H1 (cell line): ENCODE measurements at regions not wholly inside any gene's neighbourhood (a gene's known extent, or its start where the extent isn't known, plus 50 kb on each side); places are given as distances from the start of the nearest gene placed in this dataset.

Source experiments
- CTCF ChIA-PET: fragments of 300-600 bp; sonication (Branson Sonifier 250); formaldehyde crosslinking; loops from one replicate; lab custom pipeline; 2021; ENCODE audit not compliant: partially characterized antibody; lab: Charles Lee
- POLR2A ChIA-PET: fragments of 300-600 bp; sonication (Branson Sonifier 250); formaldehyde crosslinking; loops from one replicate; lab custom pipeline; 2021; ENCODE audit warnings: inconsistent platforms; ENCODE audit not compliant: partially characterized antibody; lab: Charles Lee
- DNase-seq, 2 experiments: peaks; one replicate each; pipeline versions ENCODE4 v3.0.0 to v3.0.0-alpha.2; 2010 to 2022; ENCODE audit warnings: low spot score in 2 of 2, low read depth in 1 of 2, mixed read lengths in 1 of 2
- FAIRE-seq: peaks from 2 replicates; lab custom pipeline; 2011; peaks lifted over from hg19 to GRCh38; lab: Jason Lieb, UNC
- H2AFZ ChIP-seq: 2 replicates; pipeline ENCODE4 v1.8.1; 2012; ENCODE audit warnings: low read length, inconsistent platforms
- H2AK5ac ChIP-seq: 2 replicates; pipeline ENCODE4 v1.6.1; 2013; ENCODE audit warnings: low read depth, low read length
- H2BK120ac ChIP-seq: replicated peaks from 2 replicates; pipeline ENCODE3; 2013; ENCODE audit warnings: low read depth, low read length, inconsistent platforms
- H2BK12ac ChIP-seq: 2 replicates; pipeline ENCODE4 v1.6.1; 2013; ENCODE audit warnings: low read depth, low read length
- H2BK15ac ChIP-seq: 2 replicates; pipeline ENCODE4 v1.6.1; 2013; ENCODE audit warnings: low read length
- H2BK20ac ChIP-seq: 2 replicates; pipeline ENCODE4 v1.6.1; 2013; ENCODE audit warnings: low read length
- H2BK5ac ChIP-seq: 2 replicates; pipeline ENCODE4 v1.6.1; 2013; ENCODE audit warnings: low read depth, low read length
- H3K14ac ChIP-seq: 2 replicates; pipeline ENCODE4 v1.6.1; 2013; ENCODE audit warnings: inconsistent platforms; ENCODE audit not compliant: insufficient read length
- H3K18ac ChIP-seq: 2 replicates; pipeline ENCODE4 v1.6.1; 2013; ENCODE audit warnings: low read length; ENCODE audit errors: extremely low read depth
- H3K23ac ChIP-seq: 2 replicates; pipeline ENCODE4 v1.6.1; 2013; ENCODE audit warnings: inconsistent platforms; ENCODE audit not compliant: insufficient read length
- H3K23me2 ChIP-seq: 2 replicates; pipeline ENCODE4 v1.6.1; 2013; ENCODE audit warnings: low read depth, low read length
- H3K27ac ChIP-seq: 2 replicates; pipeline ENCODE4 v1.6.1; 2011; ENCODE audit warnings: low read depth, low read length, inconsistent platforms
- H3K27me3 ChIP-seq, 4 experiments: replicated peaks in 1 of 4; 1 replicate in 1 of 4; 2 replicates in 3 of 4; pipeline versions ENCODE4 v1.6.1 to v1.8.1; 2011 to 2013; ENCODE audit warnings: low read length in 3 of 4, mild to moderate bottlenecking in 3 of 4, inconsistent platforms in 2 of 4, mixed read lengths in 2 of 4, moderate library complexity in 1 of 4; ENCODE audit not compliant: control insufficient read depth in 3 of 4, insufficient read depth in 3 of 4; ENCODE audit errors: extremely low read depth in 1 of 4
- H3K36me3 ChIP-seq, 4 experiments: 2 replicates each; pipeline versions ENCODE4 v1.6.1 to v1.8.1; 2011 to 2013; ENCODE audit warnings: mild to moderate bottlenecking in 4 of 4, low read length in 3 of 4, moderate library complexity in 2 of 4, control low read depth in 1 of 4, inconsistent platforms in 1 of 4; ENCODE audit not compliant: insufficient read depth in 4 of 4, control insufficient read depth in 2 of 4
- H3K4ac ChIP-seq: replicated peaks from 2 replicates; pipeline ENCODE3; 2013; ENCODE audit warnings: low read length, low read depth, mixed read lengths, inconsistent platforms; ENCODE audit not compliant: insufficient read length
- H3K4me1 ChIP-seq, 4 experiments: replicated peaks in 1 of 4; 1 replicate in 1 of 4; 2 replicates in 3 of 4; pipeline versions ENCODE4 v1.6.1 to v1.8.1; 2011 to 2013; ENCODE audit warnings: low read length in 3 of 4, inconsistent platforms in 2 of 4, mixed read lengths in 1 of 4; ENCODE audit not compliant: insufficient read depth in 4 of 4, control insufficient read depth in 3 of 4
- H3K4me2 ChIP-seq, 2 experiments: 2 replicates each; pipeline versions ENCODE4 v1.6.1 to v1.8.1; 2011 to 2013; ENCODE audit warnings: low read depth in 2 of 2, low read length in 2 of 2, control low read depth in 1 of 2, inconsistent platforms in 1 of 2, mild to moderate bottlenecking in 1 of 2; ENCODE audit not compliant: insufficient read depth in 1 of 2
- H3K4me3 ChIP-seq, 4 experiments: fragments of 200-600, 300-600 bp in 1 of 4; sonication (generic), shearing (Covaris generic), sonication (Bioruptor Twin) in 1 of 4; 2 replicates each; pipeline versions ENCODE4 v1.5.1 to v1.8.1; 2011 to 2016; ENCODE audit warnings: low read length in 4 of 4, low read depth in 3 of 4, control low read depth in 2 of 4, inconsistent platforms in 2 of 4, mild to moderate bottlenecking in 2 of 4, mixed read lengths in 1 of 4, moderate library complexity in 1 of 4; ENCODE audit not compliant: insufficient read depth in 2 of 4; ENCODE audit errors: extremely low read depth in 1 of 4
- H3K56ac ChIP-seq: replicated peaks from 2 replicates; pipeline ENCODE3; 2013; ENCODE audit warnings: low read depth, mild to moderate bottlenecking, mixed read lengths, low read length, inconsistent platforms; ENCODE audit not compliant: insufficient read length
- H3K79me1 ChIP-seq: 2 replicates; pipeline ENCODE4 v1.6.1; 2013; ENCODE audit warnings: low read depth, low read length, control low read depth
- H3K79me2 ChIP-seq, 2 experiments: 2 replicates each; pipeline versions ENCODE4 v1.6.1 to v1.8.1; 2012 to 2013; ENCODE audit warnings: low read length in 2 of 2, mild to moderate bottlenecking in 2 of 2, inconsistent platforms in 1 of 2; ENCODE audit not compliant: insufficient read depth in 2 of 2, control insufficient read depth in 1 of 2
- H3K9ac ChIP-seq, 4 experiments: replicated peaks in 1 of 4; 1 replicate in 1 of 4; 2 replicates in 3 of 4; pipeline versions ENCODE4 v1.6.1 to v1.8.1; 2011 to 2013; ENCODE audit warnings: low read depth in 3 of 4, low read length in 3 of 4, control low read depth in 2 of 4, mild to moderate bottlenecking in 2 of 4, moderate library complexity in 2 of 4, inconsistent platforms in 1 of 4; ENCODE audit errors: extremely low read depth in 1 of 4
- H3K9me3 ChIP-seq, 2 experiments: 2 replicates each; pipeline versions ENCODE4 v1.6.1 to v1.8.1; 2012 to 2013; ENCODE audit warnings: mild to moderate bottlenecking in 2 of 2, moderate library complexity in 2 of 2, control low read depth in 1 of 2, inconsistent platforms in 1 of 2, low read depth in 1 of 2, low read length in 1 of 2, mixed read lengths in 1 of 2; ENCODE audit not compliant: insufficient read depth in 2 of 2
- H4K20me1 ChIP-seq, 2 experiments: replicated peaks in 1 of 2; 2 replicates each; pipeline versions ENCODE3 to v1.8.1; 2011 to 2013; ENCODE audit warnings: inconsistent platforms in 2 of 2, low read length in 2 of 2, mild to moderate bottlenecking in 1 of 2; ENCODE audit not compliant: insufficient read depth in 2 of 2, control insufficient read depth in 1 of 2
- H4K5ac ChIP-seq: 2 replicates; pipeline ENCODE4 v1.6.1; 2013; ENCODE audit warnings: low read length, low read depth, mixed read lengths, inconsistent platforms; ENCODE audit not compliant: insufficient read length
- H4K8ac ChIP-seq: 2 replicates; pipeline ENCODE4 v1.8.0; 2013; ENCODE audit warnings: mild to moderate bottlenecking, moderate library complexity, low read length, inconsistent platforms; ENCODE audit not compliant: insufficient read depth; ENCODE audit errors: extremely low read depth
- H4K91ac ChIP-seq: replicated peaks from 2 replicates; pipeline ENCODE3; 2013; ENCODE audit warnings: low read length, mixed read lengths, inconsistent platforms; ENCODE audit not compliant: insufficient read length
- BACH1 ChIP-seq: IDR thresholded peaks from 2 replicates; pipeline ENCODE4 v1.6.1; 2012; ENCODE audit warnings: low read length, improper control_type of control experiment
- CBX8 ChIP-seq: fragments of 300-800, 300-1000 bp; sonication (generic); IDR thresholded peaks from 2 replicates; pipeline ENCODE4 v1.7.1; 2016; ENCODE audit warnings: low read depth, low read length, borderline replicate concordance
- CHD1 ChIP-seq: IDR thresholded peaks from 2 replicates; pipeline ENCODE4 v1.6.1; 2012; ENCODE audit warnings: low read depth, low read length, improper control_type of control experiment
- CTBP2 ChIP-seq: IDR thresholded peaks from 2 replicates; pipeline ENCODE4 v1.7.0; 2011; ENCODE audit warnings: borderline replicate concordance, mild to moderate bottlenecking, moderate library complexity, mixed read lengths, low read length; ENCODE audit not compliant: insufficient read depth, insufficient read length
- CTCF ChIP-seq, 3 experiments: IDR thresholded peaks; 1 replicate in 2 of 3; 2 replicates in 1 of 3; pipeline versions ENCODE4 v1.5.1 to v1.6.1; 2011; ENCODE audit warnings: low read length in 3 of 3, mild to moderate bottlenecking in 3 of 3, inconsistent platforms in 2 of 3, low read depth in 1 of 3, moderate library complexity in 1 of 3; ENCODE audit not compliant: insufficient read depth in 1 of 3; ENCODE audit errors: control extremely low read depth in 1 of 3
- GABPA ChIP-seq: IDR thresholded peaks from 2 replicates; pipeline ENCODE4 v1.6.1; 2011; ENCODE audit warnings: mild to moderate bottlenecking, low read length, moderate library complexity, borderline replicate concordance; ENCODE audit not compliant: insufficient read depth
- JUN ChIP-seq: IDR thresholded peaks from 2 replicates; pipeline ENCODE4 v1.6.1; 2011; ENCODE audit warnings: low read depth, mild to moderate bottlenecking, improper control_type of control experiment, low read length
- MAX ChIP-seq: IDR thresholded peaks from 2 replicates; pipeline ENCODE4 v1.6.1; 2012; ENCODE audit warnings: inconsistent platforms
- POU5F1 ChIP-seq: IDR thresholded peaks from 2 replicates; pipeline ENCODE4 v1.6.1; 2011; ENCODE audit warnings: low read depth, mild to moderate bottlenecking, low read length, moderate library complexity
- SAP30 ChIP-seq: fragments of 300-600 bp; sonication (generic); IDR thresholded peaks from 2 replicates; pipeline ENCODE4 v1.7.1; 2012; ENCODE audit warnings: low read length, moderate library complexity, mild to moderate bottlenecking, inconsistent platforms; ENCODE audit not compliant: insufficient read depth, insufficient replicate concordance
- TAF7 ChIP-seq: optimal IDR thresholded peaks from 2 replicates; pipeline ENCODE3; 2011; ENCODE audit warnings: low read depth, mild to moderate bottlenecking, inconsistent platforms, low read length, moderate library complexity, borderline replicate concordance
- TEAD4 ChIP-seq: IDR thresholded peaks from 2 replicates; pipeline ENCODE4 v1.6.1; 2012; ENCODE audit warnings: low read depth, low read length, inconsistent platforms, mixed read lengths
- WGBS, 2 experiments: shearing (Covaris generic) in 1 of 2; methylation state at CpG; one replicate each; pipeline versions ENCODE4 v1.1.6 to v1.1.7; 2013 to 2015; ENCODE audit warnings: low lambda C conversion rate in 2 of 2, mixed read lengths in 2 of 2, inconsistent platforms in 1 of 2, low coverage in 1 of 2, missing lambda C conversion rate in 1 of 2; ENCODE audit not compliant: insufficient replicate concordance in 2 of 2, insufficient coverage in 1 of 2, insufficient read length in 1 of 2; ENCODE audit errors: extremely low coverage in 1 of 2, missing lambda C conversion rate in 1 of 2; 5-methylcytosine and 5-hydroxymethylcytosine counted together

DNA sequence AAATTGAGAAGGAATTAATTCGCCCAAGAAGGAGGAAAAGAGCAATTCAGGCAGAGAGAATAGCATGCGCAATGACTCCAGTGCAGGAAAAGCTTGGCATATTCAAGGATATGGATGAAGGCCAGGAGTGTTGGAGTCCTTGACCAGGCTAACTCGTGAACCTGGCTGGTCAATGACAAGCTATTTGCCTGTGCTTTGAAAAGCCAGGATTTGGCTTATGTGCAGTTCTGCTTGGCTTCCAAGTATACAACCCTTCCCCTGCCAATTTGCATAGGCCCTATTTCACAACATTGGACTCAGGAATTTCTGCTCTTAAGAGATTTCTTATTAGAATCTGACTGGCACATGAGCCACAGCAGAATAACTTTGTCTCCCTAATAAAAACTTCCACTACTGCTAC is 72.3 kb upstream of the SP8 start:
- H2BK120ac ChIP-seq = no peak overlapping the region
- 95% methylated on average over 3 of the region's 3 CpGs; no CpG with 5 or more reads in 1 of the 2 experiments for WGBS, 2 experiments
- H3K4ac ChIP-seq = no peak overlapping the region
- H2AK5ac ChIP-seq = no peak overlapping the region
- CTCF ChIA-PET = interaction anchor here (0.6 kb wide), 1 partner anchor 156 kb away, joined by 4 read pairs; no protein-coding TSS in a partner anchor
- H4K5ac ChIP-seq = no peak overlapping the region
- DNase-seq (no peak), FAIRE-seq (no peak)
- H4K91ac ChIP-seq = no peak overlapping the region
- H2BK15ac ChIP-seq = no peak overlapping the region
- no peak overlapping the region for H2BK12ac ChIP-seq
- H3K4me1 ChIP-seq = no peaks in the 10 kb centered on the region
- H3K9ac ChIP-seq = no peak overlapping the region
- no peaks in the 10 kb centered on the region for H4K20me1 ChIP-seq
- H2BK20ac ChIP-seq = no peak overlapping the region
- no peak overlapping the region for H3K14ac ChIP-seq
- H3K9me3 ChIP-seq = no peaks in the 10 kb centered on the region
- H3K79me2 ChIP-seq = no peaks in the 10 kb centered on the region
- no peak overlapping the region for H3K4me2 ChIP-seq
- H3K23ac ChIP-seq = no peak overlapping the region
- no peak overlapping the region for H4K8ac ChIP-seq
- POLR2A ChIA-PET = no interaction called here
- no peak overlapping the region for H3K56ac ChIP-seq
- no peak overlapping the region for H3K4me3 ChIP-seq
- no peaks in the 10 kb centered on the region for H3K79me1 ChIP-seq
- no peaks in the 10 kb centered on the region for H3K36me3 ChIP-seq
- H2BK5ac ChIP-seq = no peak overlapping the region
- H3K23me2 ChIP-seq = no peaks in the 10 kb centered on the region
- no peak overlapping the region for H3K18ac ChIP-seq
- H3K27ac ChIP-seq = no peak overlapping the region
- H2AFZ ChIP-seq = no peak overlapping the region
- no peaks in the 10 kb centered on the region for H3K27me3 ChIP-seq
- TF ChIP-seq GABPA (no peak), BACH1 (no peak), CBX8 (no peak), CTCF (IDR thresholded peaks at IDR 0.05; ENCODE audit: control extremely low read depth in 1 of 3, insufficient read depth in 1 of 3, low read depth in 1 of 3, low read length in 3 of 3) (no peak), TEAD4 (no peak), CTBP2 (no peak), CHD1 (no peak), MAX (no peak), SAP30 (no peak), TAF7 (no peak), POU5F1 (no peak), JUN (no peak)
